ENCODE measurements at regions not wholly inside any gene's neighbourhood (a gene's known extent, or its start where the extent isn't known, plus 50 kb on each side); places are given as distances from the start of the nearest gene placed in this dataset.

GRCh38 chr10:108736111-108736510, 1187.2 kb downstream of the XPNPEP1 start:
- TF ChIP-seq USF2 (CRISPR knock-in tag; IDR thresholded peaks at IDR 0.05) (no peak), CTCF (IDR thresholded peaks at IDR 0.05) (no peak), ZNF263 (CRISPR knock-in tag; IDR thresholded peaks at IDR 0.05; ENCODE audit: low read depth) (no peak), ESRRA (CRISPR knock-in tag; IDR thresholded peaks at IDR 0.05; ENCODE audit: borderline replicate concordance) (no peak), FOXJ3 (CRISPR knock-in tag; IDR thresholded peaks at IDR 0.05; ENCODE audit: borderline replicate concordance) (no peak), ATF3 (CRISPR knock-in tag; conservative IDR thresholded peaks at IDR 0.05) (no peak), KAT7 (CRISPR knock-in tag; IDR thresholded peaks at IDR 0.05; ENCODE audit: borderline replicate concordance) (no peak), PRDM15 (CRISPR knock-in tag; IDR thresholded peaks at IDR 0.05) (no peak), NR2C2 (CRISPR knock-in tag; IDR thresholded peaks at IDR 0.05) (no peak), NR3C1 (CRISPR knock-in tag; conservative IDR thresholded peaks at IDR 0.05; ENCODE audit: low read depth) (no peak), ZSCAN18 (CRISPR knock-in tag; IDR thresholded peaks at IDR 0.05) (no peak), TP53 (CRISPR knock-in tag; IDR thresholded peaks at IDR 0.05) (no peak), EMX1 (CRISPR knock-in tag; IDR thresholded peaks at IDR 0.05) (no peak), CBFB (CRISPR knock-in tag; IDR thresholded peaks at IDR 0.05; ENCODE audit: low read depth) (no peak)

Data from WTC11 (cell line).